ENCODE measurements at regions not wholly inside any gene's neighbourhood (a gene's known extent, or its start where the extent isn't known, plus 50 kb on each side); places are given as distances from the start of the nearest gene placed in this dataset.

GRCh38 chr1:238052496-238053266 is 162.0 kb upstream of the ZP4 start:
- H3K23me2 ChIP-seq (ENCODE audit: insufficient read length, low read depth, low read length, poor library complexity, severe bottlenecking): no peaks in the 10 kb centered on the region
- no peak overlapping the region for H2BK20ac ChIP-seq (ENCODE audit: low read depth, low read length, poor library complexity, severe bottlenecking)
- H2AK5ac ChIP-seq (ENCODE audit: insufficient read length, low read length): no peak overlapping the region
- H4K20me1 ChIP-seq (ENCODE audit: control insufficient read depth, insufficient read depth, insufficient read length): no peaks in the 10 kb centered on the region
- H4K91ac ChIP-seq (ENCODE audit: insufficient read length, low read depth, low read length): no peak overlapping the region
- H3K79me2 ChIP-seq (ENCODE audit: insufficient read depth, low read length): no peaks in the 10 kb centered on the region
- H3K79me1 ChIP-seq (ENCODE audit: insufficient read depth, low read depth, low read length, poor library complexity, severe bottlenecking): no peaks in the 10 kb centered on the region
- Mint-ChIP-seq H3K4me3 (no peak overlapping the region), H3K9me3 (peaks cover 8 to 10% of the 10 kb centered on the region in 2 experiments), H3K27ac (no peak overlapping the region), H3K36me3 (ENCODE audit: insufficient read depth in 1 of 3, low read depth in 3 of 3) (peaks cover 4 to 13% (median 7%) of the 10 kb centered on the region in 3 experiments), H3K4me1 (peaks cover 6 to 10% of the 10 kb centered on the region in 2 experiments), H3K27me3 (ENCODE audit: low read depth) (peaks cover 2% of the 10 kb centered on the region; the same call in 1 of the 2 replicates)
- H2BK15ac ChIP-seq (ENCODE audit: low read depth, low read length): no peak overlapping the region
- H3K4me1 ChIP-seq (ENCODE audit: insufficient read depth, low read length): no peaks in the 10 kb centered on the region
- H3K14ac ChIP-seq (ENCODE audit: insufficient read depth, low read length): no peak overlapping the region
- no peak overlapping the region for H3K56ac ChIP-seq (ENCODE audit: insufficient read length, low read depth, low read length)
- no peak overlapping the region for H3K4me2 ChIP-seq (ENCODE audit: insufficient read depth, insufficient read length, low read length)
- no peak overlapping the region for H4K5ac ChIP-seq (ENCODE audit: insufficient read length, low read depth, low read length)
- WGBS (ENCODE audit: extremely low coverage, insufficient read length, low lambda C conversion rate): no CpG with 5 or more reads among the region's 4 CpGs
- H2AFZ ChIP-seq (ENCODE audit: low read length): no peak overlapping the region
- H4K8ac ChIP-seq (replicated peaks; ENCODE audit: insufficient read length, low read depth, low read length): no peak overlapping the region
- no peak overlapping the region for H3K18ac ChIP-seq (ENCODE audit: insufficient read length, low read depth, low read length)
- no peak overlapping the region for H2BK5ac ChIP-seq (ENCODE audit: insufficient read length, low read length)
- no peak overlapping the region for H3K27ac ChIP-seq (ENCODE audit: insufficient read length, low read depth, low read length)
- no peak overlapping the region for H2BK120ac ChIP-seq (ENCODE audit: low read depth, low read length, poor library complexity, severe bottlenecking)
- DNase-seq: no peak
- H3T11ph ChIP-seq (ENCODE audit: low read length): no peak overlapping the region
- H2BK12ac ChIP-seq (ENCODE audit: insufficient read length, low read depth, low read length): no peak overlapping the region
- TF ChIP-seq CTCF (conservative IDR thresholded peaks at IDR 0.05): no peak
- no peaks in the 10 kb centered on the region for H3K27me3 ChIP-seq (ENCODE audit: insufficient read depth, low read length)
- H3K9ac ChIP-seq (ENCODE audit: extremely low read depth, insufficient read length, low read length): no peak overlapping the region
- H3K9me3 ChIP-seq (ENCODE audit: control insufficient read depth, low read depth, low read length): no peaks in the 10 kb centered on the region
- no peak overlapping the region for H3K23ac ChIP-seq (ENCODE audit: insufficient read length, low read depth, low read length)
- no peak overlapping the region for H3K4ac ChIP-seq (ENCODE audit: low read depth, low read length)
